Endothelial cell of hepatic sinusoid (primary cell): ENCODE measurements at regions not wholly inside any gene's neighbourhood (a gene's known extent, or its start where the extent isn't known, plus 50 kb on each side); places are given as distances from the start of the nearest gene placed in this dataset.

Source experiments
- in situ Hi-C: cut with HindIII; loops from 2 replicates; pipeline ENCODE4 v1.10.0; 2017; ENCODE audit warnings: low sequenced_read_pairs

GRCh38 chr4:32436816-32437215 lies 1716.6 kb downstream of the PCDH7 start:
- in situ Hi-C loops = no loop called here

- in situ Hi-C loops = no loop called here
Measured at GRCh38 chr4:32440391-32440790, 1720.2 kb downstream of the PCDH7 start.

DNA sequence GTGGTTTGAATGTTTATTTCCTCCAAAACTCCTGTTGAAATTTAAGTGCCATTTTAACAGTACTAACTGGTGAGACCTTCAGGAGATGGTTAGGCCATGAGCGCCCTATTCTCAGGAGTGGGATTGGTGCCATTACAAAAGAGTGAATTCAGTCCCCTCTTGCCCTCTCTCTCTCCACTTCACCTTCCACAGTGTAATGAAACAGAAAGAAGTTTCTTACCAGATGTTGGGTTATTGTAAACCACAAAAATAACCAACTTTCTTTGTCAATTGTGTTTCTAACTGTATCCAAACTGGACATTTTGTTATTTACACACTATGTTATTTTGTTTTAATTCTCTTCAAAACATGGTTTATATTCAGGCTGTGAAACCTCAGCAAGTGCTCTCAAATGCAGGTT lies 1734.3 kb downstream of the PCDH7 start:
- in situ Hi-C loops = no loop called here

- in situ Hi-C loops = no loop called here
Measured at GRCh38 chr4:32455231-32455630, 1735.1 kb downstream of the PCDH7 start.

DNA sequence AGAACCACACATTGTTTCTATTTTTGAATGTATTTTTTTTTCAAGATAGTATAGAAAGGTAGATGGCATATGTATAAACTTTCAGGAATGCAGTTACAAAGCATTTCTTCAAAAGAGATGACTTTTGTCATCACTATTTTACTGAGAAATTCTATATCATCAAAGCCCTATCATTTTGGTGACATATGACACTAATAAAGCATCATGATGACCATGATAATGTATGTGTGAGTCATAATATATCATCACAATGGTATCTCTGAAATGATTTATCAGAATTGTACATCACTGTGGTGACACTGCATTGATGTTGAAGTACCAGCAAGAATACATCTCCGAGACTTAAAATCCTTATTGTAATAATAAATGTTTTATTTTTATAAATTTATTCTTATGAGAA lies 1740.8 kb downstream of the PCDH7 start:
- in situ Hi-C loops = no loop called here

- in situ Hi-C loops = no loop called here
Measured at GRCh38 chr4:32462944-32463343, 1742.8 kb downstream of the PCDH7 start.

DNA sequence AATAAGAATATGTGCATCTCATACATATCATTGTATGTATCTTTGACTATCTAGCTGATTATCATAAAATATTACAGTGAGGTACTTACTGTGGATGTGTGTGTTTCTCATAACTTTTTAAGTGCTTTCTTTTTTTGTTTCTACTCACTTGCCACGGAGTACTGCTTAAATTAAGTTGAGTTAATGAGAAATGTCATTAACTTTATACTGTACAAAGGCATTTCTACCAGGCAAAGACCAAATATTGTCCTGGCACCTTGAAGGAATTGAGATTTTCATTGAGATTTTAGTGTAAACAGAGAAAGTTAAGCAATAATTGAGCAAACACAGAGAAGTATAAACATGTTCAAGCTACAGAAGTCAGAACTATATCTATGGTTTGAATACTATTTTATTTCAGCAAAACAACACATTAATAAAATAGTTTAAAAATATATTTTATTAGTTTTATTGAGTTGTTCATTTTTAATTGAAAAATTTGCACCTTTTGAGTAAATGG lies 1750.0 kb downstream of the PCDH7 start:
- in situ Hi-C loops = no loop called here

- in situ Hi-C loops = no loop called here
Measured at GRCh38 chr4:32472918-32473317, 1752.7 kb downstream of the PCDH7 start.

DNA sequence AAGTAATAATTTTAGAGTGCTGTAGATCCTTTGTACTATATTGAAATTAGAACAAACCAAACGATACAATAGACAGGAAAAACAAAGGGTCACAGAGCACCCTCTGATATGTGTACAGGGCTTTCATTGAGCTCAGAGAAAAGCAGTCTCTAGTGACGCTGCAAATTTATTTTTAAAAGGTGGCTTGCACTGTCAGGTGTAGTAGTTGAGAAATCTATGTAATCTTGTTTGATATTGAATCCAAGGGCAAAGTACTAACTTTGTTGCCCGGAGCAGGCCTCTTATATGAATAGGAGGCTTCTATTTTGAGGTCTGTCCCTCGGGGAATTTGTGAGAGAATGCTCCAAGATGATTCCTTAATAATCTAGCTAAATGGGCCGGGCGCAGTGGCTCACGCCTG lies 1755.5 kb downstream of the PCDH7 start:
- in situ Hi-C loops = no loop called here

DNA sequence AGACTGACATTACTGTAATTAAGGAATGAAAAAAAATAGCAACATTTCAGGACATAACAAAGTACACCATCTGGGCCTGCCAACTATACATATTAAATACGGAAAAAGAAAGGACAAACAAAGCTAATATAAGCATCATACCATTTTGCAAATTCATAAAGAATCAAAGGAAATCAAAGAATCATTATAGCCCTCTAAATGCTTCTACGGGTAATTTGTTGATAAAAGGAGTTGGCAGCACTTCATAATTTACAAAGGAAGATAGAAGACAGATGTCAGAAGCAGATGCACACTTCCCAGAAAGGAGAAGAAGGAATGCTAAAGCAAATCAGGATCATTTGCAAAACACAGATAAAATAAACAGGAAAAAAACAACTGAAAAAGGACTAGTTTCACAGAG lies 1757.3 kb downstream of the PCDH7 start:
- in situ Hi-C loops = no loop called here

DNA sequence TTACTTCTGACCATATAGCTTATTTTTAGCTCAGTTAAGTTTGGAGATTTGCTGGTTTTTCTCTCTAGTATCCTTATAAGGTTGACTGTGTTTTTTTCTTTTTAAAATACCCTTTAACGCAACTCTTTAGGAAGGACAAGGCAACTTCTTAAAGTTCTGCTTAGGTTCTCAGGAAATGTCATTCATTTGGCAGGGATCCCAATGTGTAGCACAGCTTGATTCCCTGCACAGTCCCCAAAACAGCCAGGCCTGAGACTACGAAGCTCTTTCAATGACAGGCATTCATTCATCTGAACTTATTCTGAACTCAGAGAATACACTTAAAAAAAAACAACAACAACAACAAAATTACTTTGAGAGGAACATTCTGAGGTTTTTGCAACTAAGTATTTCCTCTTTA lies 1765.8 kb downstream of the PCDH7 start:
- in situ Hi-C loops = no loop called here

DNA sequence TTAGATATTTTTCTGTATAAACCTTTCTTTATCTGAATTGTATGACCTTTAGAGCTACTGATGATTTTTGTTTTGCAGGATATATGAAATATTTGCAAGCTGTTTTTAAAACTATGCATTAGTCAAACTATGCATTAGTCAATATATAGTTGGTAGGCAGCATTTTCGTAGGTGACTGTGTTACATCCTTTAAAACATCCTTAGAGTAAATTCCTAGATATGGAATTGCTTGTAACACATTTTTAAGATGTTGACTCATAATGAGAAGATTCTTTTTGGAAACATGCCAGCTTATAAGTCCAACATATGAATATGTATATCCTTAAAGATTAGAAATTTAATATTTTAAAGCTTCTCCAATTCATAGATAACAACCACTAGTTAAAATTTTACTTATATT lies 1768.5 kb downstream of the PCDH7 start:
- in situ Hi-C loops = no loop called here

DNA sequence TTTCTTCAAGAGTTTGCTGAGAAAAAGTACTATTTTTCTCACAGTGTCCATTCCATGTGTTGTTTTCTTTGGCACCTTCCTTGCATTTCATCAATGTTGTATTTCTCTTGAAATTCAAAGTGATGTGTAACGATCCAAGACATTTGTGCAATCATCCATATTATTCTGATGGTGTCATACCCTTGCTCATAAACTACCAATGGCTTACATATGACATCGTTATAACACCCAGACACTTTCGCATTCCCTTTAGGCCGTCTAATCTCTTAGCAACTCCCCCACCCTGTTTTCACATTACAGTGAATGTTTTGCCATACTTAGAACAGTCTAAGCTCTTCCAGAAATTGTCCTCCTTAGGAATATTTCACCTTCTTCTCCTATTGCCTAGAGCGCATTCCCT lies 1779.0 kb downstream of the PCDH7 start:
- in situ Hi-C loops = no loop called here

- in situ Hi-C loops = no loop called here
Measured at GRCh38 chr4:32503241-32503640, 1783.1 kb downstream of the PCDH7 start.

DNA sequence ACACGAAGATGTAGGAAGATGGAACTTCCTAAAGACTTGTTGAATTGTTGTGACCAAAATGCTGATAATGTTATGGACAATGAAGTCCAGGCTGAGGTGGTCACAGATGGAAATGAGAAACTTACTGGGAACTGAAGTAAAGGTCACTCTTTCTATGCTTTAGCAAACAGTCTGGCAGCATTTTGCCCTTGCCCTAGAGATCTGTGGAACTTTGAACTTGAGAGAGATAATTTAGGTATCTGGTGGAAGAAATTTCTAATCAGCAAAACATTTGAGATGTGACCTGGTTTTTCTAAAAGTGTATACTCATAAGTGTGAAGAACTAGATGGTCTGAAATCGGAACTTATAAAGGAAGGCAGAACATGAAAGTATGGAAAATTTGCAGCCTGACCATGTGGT lies 1785.9 kb downstream of the PCDH7 start:
- in situ Hi-C loops = no loop called here

- in situ Hi-C loops = no loop called here
Measured at GRCh38 chr4:32519060-32519459, 1798.9 kb downstream of the PCDH7 start.

DNA sequence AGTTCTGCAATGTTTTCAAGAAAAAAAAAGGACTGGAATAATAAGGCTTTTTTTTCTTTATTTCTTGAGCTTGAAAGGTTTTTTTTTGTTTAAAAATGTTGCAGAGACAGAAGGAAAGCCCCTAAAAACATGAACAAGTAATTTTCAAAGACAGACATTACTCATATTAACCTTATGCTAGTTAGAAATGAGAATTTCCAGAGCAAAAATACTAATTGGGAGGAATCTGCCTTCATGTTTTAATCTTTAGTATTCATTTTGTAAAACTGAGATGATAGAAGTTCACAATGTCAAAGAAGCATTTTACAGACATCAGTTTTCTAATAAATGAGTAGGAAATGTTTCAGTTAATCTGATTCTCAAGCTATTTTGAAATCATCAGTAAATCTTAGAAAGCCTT lies 1805.3 kb downstream of the PCDH7 start:
- in situ Hi-C loops = no loop called here

- in situ Hi-C loops = no loop called here
Measured at GRCh38 chr4:32544846-32545245, 1824.7 kb downstream of the PCDH7 start.

DNA sequence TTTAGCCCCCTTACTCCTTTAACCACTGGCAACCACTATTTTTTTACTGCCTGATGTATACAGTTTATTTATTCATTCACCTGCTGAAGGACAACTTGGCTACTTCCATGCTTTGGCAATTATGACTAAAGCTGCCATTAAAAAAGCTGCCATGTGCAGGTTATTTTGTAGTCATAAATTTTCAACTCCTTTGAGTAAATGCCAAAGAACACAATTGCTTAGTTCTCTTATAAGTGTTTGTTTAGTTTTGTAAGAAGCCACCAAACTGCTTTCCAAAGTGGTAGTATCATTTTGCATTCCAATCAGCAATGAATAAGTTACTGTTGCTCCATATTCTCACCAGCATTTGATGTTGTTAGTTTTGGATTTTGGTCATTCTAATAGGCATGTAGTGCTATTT lies 1831.8 kb downstream of the PCDH7 start:
- in situ Hi-C loops = no loop called here

- in situ Hi-C loops = no loop called here
Measured at GRCh38 chr4:32560306-32560705, 1840.1 kb downstream of the PCDH7 start.

DNA sequence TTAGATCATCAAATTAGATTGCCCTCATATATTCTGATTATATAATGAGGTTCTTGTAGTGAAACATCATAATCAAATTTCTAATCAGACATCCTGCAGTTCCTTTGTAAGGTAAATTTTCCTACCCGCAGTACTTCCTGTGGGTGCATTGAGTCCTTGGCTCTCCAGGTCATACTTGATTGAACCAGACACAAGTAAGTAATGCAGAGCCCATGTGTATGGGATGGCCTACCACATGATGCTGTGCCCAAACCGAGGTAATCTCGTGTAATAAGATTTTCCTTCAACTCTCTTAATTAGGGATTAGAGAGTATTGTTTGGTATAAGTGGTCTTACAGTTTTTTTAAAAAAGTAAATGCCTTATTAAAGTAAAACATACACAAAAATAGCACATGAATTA lies 1841.8 kb downstream of the PCDH7 start:
- in situ Hi-C loops = no loop called here

DNA sequence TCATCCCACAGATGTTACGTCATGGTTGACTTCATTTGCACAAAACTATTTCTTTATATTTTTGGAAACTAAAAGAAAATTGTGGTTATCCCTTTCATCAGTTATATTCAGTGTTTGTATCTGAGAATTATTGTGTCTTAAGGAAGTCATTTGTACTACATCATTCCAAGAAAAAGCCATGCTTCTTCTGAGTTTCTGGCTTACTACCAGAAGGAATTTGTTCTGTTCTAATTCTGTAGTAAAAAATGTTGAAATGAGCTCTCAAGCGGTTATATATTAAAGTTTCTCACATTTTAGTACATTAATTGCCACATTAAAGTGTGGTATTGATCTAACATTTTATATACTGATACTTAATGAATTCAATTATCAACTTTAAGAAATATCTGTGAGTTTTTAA lies 1844.5 kb downstream of the PCDH7 start:
- in situ Hi-C loops = no loop called here

DNA sequence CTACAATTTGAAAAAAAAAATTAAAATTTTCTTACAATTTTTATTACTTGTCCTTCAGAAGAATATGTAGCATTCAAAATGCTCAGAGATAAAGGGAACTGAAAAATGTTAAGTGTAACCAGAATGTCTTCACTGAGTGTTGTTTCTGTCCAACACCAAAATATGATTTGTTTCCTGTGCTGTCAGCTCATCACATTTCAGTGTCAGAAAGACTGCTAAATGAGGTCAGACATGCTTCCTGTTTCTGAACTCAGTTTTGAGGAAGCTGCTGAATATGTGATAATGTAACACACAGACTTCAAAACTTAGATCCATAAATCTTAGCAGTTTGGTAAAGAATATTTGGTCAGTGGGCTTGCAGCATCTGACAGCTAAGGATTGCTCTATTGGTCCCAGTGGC lies 1849.7 kb downstream of the PCDH7 start:
- in situ Hi-C loops = no loop called here

- in situ Hi-C loops = no loop called here
Measured at GRCh38 chr4:32572366-32572765, 1852.2 kb downstream of the PCDH7 start.
